RWPE1 (cell line): ENCODE measurements at regions not wholly inside any gene's neighbourhood (a gene's known extent, or its start where the extent isn't known, plus 50 kb on each side); places are given as distances from the start of the nearest gene placed in this dataset.

ENCODE experiments used
- CTCF ChIA-PET: fragments of 350-600 bp; sonication (Branson Sonifier 250); formaldehyde crosslinking; extraction: SDS; loops from one replicate; lab custom pipeline; 2021; lab: Yijun Ruan, JAX
- POLR2A ChIA-PET: fragments of 400-600 bp; formaldehyde crosslinking; extraction: SDS; loops from one replicate; lab custom pipeline; 2020; ENCODE audit warnings: antibody characterized with exemption; ENCODE audit not compliant: low non-redundant PET; lab: Yijun Ruan, JAX
- DNase-seq: peaks from one replicate; pipeline ENCODE4 v3.0.0; 2012; ENCODE audit warnings: low spot score
- H3K27ac ChIP-seq: fragments of 450-650 bp; 2 replicates; pipeline ENCODE4 v1.5.1; 2017
- TF ChIP-seq, protein P1 (sequence below): fragments of 450-650 bp; conservative IDR thresholded peaks from 2 replicates; pipeline ENCODE4 v1.5.1; 2017; ENCODE audit warnings: low read depth, mild to moderate bottlenecking

DNA sequence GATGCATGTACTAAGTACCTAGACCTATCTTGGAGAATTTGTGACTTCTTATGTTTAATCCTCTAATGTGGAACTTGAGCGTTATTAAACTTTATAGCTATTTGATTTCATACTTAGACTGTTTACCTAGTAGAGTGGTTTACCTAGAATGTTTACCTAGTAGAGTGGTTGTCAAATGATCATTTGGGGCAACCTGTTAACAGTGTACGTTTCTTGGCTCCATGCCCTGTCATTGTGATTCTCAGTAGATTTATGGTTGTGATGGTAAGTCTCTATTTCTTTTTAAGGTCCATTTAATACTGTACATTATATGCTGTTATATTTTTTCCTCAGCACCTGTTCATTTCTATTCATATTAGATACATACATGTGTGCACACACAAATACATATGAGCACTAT, 233.0 kb upstream of the MAD2L1 start:
- POLR2A ChIA-PET = no interaction called here
- CTCF ChIA-PET = no interaction called here
- DNase-seq = no peak
- TF ChIP-seq, protein P1, sequence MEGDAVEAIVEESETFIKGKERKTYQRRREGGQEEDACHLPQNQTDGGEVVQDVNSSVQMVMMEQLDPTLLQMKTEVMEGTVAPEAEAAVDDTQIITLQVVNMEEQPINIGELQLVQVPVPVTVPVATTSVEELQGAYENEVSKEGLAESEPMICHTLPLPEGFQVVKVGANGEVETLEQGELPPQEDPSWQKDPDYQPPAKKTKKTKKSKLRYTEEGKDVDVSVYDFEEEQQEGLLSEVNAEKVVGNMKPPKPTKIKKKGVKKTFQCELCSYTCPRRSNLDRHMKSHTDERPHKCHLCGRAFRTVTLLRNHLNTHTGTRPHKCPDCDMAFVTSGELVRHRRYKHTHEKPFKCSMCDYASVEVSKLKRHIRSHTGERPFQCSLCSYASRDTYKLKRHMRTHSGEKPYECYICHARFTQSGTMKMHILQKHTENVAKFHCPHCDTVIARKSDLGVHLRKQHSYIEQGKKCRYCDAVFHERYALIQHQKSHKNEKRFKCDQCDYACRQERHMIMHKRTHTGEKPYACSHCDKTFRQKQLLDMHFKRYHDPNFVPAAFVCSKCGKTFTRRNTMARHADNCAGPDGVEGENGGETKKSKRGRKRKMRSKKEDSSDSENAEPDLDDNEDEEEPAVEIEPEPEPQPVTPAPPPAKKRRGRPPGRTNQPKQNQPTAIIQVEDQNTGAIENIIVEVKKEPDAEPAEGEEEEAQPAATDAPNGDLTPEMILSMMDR = no peak
- no peak overlapping the region for H3K27ac ChIP-seq

DNA sequence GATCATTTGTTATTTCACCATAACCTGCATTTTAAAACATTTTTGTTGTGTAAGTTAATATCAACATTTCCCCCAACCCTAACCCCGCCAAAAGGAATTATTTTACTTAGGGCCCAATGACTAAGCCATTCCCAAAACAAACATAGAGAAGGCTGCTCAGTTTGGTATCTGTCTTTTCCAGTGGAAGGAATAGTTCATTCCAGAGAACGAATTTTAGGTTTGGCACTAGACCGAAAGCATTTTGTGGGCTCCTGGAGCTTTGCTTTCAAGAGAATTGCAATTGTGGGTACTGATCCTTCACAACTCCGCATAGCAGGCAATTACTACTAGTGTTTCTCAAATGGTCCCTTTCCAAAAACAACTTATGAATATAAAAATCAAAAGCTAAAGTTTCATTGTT, 226.7 kb upstream of the MAD2L1 start:
- no peak overlapping the region for H3K27ac ChIP-seq
- DNase-seq = no peak
- ChIA-PET CTCF (no interaction called here), POLR2A (no interaction called here)
- TF ChIP-seq, protein P1 = no peak

DNA sequence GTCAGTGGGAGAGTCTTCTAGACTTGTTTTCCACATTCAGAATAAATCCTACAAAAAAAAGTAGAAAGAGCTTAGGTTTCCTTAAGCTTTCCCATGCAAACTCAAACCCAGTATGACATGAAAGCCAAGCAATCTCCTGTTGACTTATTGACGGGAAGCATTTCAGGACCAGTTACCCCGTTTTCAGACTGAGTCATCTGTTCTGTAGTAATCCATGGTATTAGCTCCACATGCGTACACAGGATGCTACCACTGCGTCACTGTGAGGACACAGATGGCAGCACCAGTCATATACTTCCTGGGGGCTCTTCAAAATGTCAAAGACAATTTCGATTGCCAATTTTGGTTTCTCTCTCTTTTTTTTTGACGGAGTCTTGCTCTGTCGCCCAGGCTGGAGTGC, 224.9 kb upstream of the MAD2L1 start:
- no peak overlapping the region for H3K27ac ChIP-seq
- CTCF ChIA-PET = no interaction called here
- POLR2A ChIA-PET = no interaction called here
- DNase-seq = no peak
- TF ChIP-seq, protein P1 = no peak

DNA sequence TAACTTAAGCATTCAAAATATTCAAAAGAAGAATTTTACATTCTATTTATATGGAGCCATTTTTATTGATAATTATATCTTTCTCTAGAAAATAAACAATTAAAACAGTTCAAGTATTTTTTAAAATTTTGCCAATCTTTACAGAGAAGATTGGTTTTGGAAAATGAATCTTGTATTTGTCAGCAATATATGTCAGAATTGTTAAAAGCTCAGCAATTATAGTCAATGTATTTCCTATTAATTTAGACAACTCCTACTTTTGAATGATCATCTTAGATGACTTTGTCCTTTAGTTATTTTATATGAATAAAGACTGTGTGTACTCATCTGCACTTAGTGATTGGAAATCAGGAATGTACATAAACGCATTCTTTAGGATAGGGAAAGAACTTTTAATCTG, 223.9 kb upstream of the MAD2L1 start:
- POLR2A ChIA-PET = no interaction called here
- CTCF ChIA-PET = no interaction called here

DNA sequence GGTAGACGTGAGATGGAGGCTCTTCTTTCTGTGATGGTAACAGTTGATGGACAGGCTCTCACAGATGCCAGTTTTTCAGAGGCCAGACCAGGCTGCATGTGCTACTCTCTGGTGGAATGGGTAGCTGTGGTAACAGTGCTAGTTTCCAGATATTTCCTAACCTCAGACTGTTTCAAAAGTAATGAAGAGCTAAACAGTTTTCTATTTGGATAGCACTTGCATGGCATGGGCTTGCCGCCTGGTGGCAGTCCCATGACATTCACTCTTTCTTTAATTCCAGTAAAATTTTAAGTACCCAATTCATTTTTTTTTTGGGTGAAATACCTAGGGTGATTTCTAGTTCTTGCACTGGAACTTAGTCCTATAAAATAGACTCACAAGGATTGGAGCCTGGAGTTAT, 220.2 kb upstream of the MAD2L1 start:
- H3K27ac ChIP-seq = no peak overlapping the region
- no peak for DNase-seq
- TF ChIP-seq, protein P1 = no peak
- ChIA-PET CTCF (interaction anchor here (0.7 kb wide), 1 partner anchor 1562 kb away, joined by 3 read pairs; no protein-coding TSS in a partner anchor), POLR2A (no interaction called here)

More for the DNA sequence above, 223.9 kb upstream of the MAD2L1 start:
- no peak overlapping the region for H3K27ac ChIP-seq
- DNase-seq = no peak
- TF ChIP-seq, protein P1 = no peak

DNA sequence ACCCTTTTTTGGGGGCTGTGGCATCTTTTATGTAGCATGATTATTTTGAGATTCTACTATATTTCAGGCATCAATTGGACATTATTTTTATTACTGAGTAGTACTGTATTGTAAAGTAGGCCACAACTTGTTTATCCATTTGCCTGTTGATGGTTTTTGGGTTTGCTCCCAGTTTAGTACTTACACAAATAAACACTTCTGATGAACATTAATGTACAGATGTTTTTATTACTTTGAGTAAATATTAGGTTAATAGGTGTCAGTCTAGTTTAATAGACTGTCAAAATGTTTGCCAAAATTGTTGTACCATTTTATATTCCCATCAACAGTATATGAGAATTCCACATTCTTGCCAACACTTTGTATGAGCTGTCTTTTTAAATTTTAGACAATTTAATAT, 214.9 kb upstream of the MAD2L1 start:
- ChIA-PET POLR2A (no interaction called here), CTCF (no interaction called here)
- H3K27ac ChIP-seq = no peak overlapping the region
- no peak for DNase-seq
- TF ChIP-seq, protein P1 = no peak
